C4-2B (cell line): ENCODE measurements at regions not wholly inside any gene's neighbourhood (a gene's known extent, or its start where the extent isn't known, plus 50 kb on each side); places are given as distances from the start of the nearest gene placed in this dataset.

Experiments used
- H3K27ac ChIP-seq: fragments of 450-650 bp; 2 replicates; pipeline ENCODE4 v1.5.1; 2017
- CTCF ChIP-seq: fragments of 450-650 bp; conservative IDR thresholded peaks from 2 replicates; pipeline ENCODE4 v1.5.1; 2017; ENCODE audit warnings: mild to moderate bottlenecking
- ZFX ChIP-seq: fragments of 450-650 bp; IDR thresholded peaks from 2 replicates; pipeline ENCODE4 v1.6.1; 2017

GRCh38 chr3:78462021-78462420 is 1305.8 kb downstream of the ROBO1 start:
- no peak for TF ChIP-seq CTCF
- no peak for TF ChIP-seq ZFX
- H3K27ac ChIP-seq, result no peak overlapping the region

- no peak overlapping the region for H3K27ac ChIP-seq
- no peak for TF ChIP-seq ZFX
- no peak for TF ChIP-seq CTCF
Observed at GRCh38 chr3:78476076-78476475, 1291.7 kb downstream of the ROBO1 start.

- no peak for TF ChIP-seq CTCF
- no peak for TF ChIP-seq ZFX
- H3K27ac ChIP-seq, result no peak overlapping the region
Observed at GRCh38 chr3:78481050-78481449, 1286.7 kb downstream of the ROBO1 start.

GRCh38 chr3:78483090-78483489 is 1284.7 kb downstream of the ROBO1 start:
- TF ChIP-seq CTCF, result no peak
- TF ChIP-seq ZFX, result no peak
- H3K27ac ChIP-seq, result no peak overlapping the region

- TF ChIP-seq CTCF (no peak), ZFX (no peak)
- H3K27ac ChIP-seq, result no peak overlapping the region
Observed at GRCh38 chr3:78494851-78495250, 1272.9 kb downstream of the ROBO1 start.

GRCh38 chr3:78495301-78495700 is 1272.5 kb downstream of the ROBO1 start:
- H3K27ac ChIP-seq, result no peak overlapping the region
- TF ChIP-seq ZFX (no peak), CTCF (no peak)

- TF ChIP-seq ZFX, result no peak
- TF ChIP-seq CTCF, result no peak
- H3K27ac ChIP-seq, result no peak overlapping the region
Observed at GRCh38 chr3:78496501-78496900, 1271.3 kb downstream of the ROBO1 start.
